Neural cell (in vitro differentiated cells): ENCODE measurements at regions not wholly inside any gene's neighbourhood (a gene's known extent, or its start where the extent isn't known, plus 50 kb on each side); places are given as distances from the start of the nearest gene placed in this dataset.
"Not testable (repeated sequence)": the region's sequence is repeated elsewhere in the genome, so short reads cannot be mapped to it uniquely, and the experiment has no call there.

Experiments
- H2AFZ ChIP-seq: fragments of 200-600, 300-800 bp; sonication (generic), shearing (Covaris generic); 2 replicates; pipeline ENCODE4 v1.6.0; 2014; ENCODE audit warnings: low read depth, mild to moderate bottlenecking, antibody characterized with exemption, low read length, moderate library complexity
- H3F3A ChIP-seq: fragments of 200-600 bp; shearing (Covaris generic); 2 replicates; pipeline ENCODE4 v1.6.1; 2016; ENCODE audit warnings: mild to moderate bottlenecking, moderate library complexity, mixed read lengths, antibody characterized with exemption, low read length; ENCODE audit not compliant: insufficient read depth, poor library complexity, severe bottlenecking
- H3K27ac ChIP-seq: fragments of 200-600, 300-800 bp; sonication (generic), shearing (Covaris generic); 2 replicates; pipeline ENCODE4 v1.5.1; 2014; ENCODE audit warnings: mild to moderate bottlenecking, low read length, moderate library complexity
- H3K27me3 ChIP-seq: fragments of 300-800, 200-600 bp; sonication (generic), shearing (Covaris generic); 2 replicates; pipeline ENCODE4 v1.6.0; 2014; ENCODE audit warnings: mild to moderate bottlenecking, low read depth, low read length, moderate library complexity; ENCODE audit not compliant: insufficient read depth
- H3K36me3 ChIP-seq: fragments of 300-800, 200-600 bp; sonication (generic), shearing (Covaris generic); 2 replicates; pipeline ENCODE4 v1.5.1; 2014; ENCODE audit warnings: mild to moderate bottlenecking, antibody characterized with exemption, low read length, moderate library complexity; ENCODE audit not compliant: insufficient read depth
- H3K4me2 ChIP-seq: fragments of 300-800, 200-600 bp; sonication (generic), shearing (Covaris generic); 2 replicates; pipeline ENCODE4 v1.6.0; 2014; ENCODE audit warnings: mild to moderate bottlenecking, low read length
- H3K4me3 ChIP-seq: fragments of 300-800, 200-600 bp; sonication (generic), shearing (Covaris generic); 2 replicates; pipeline ENCODE4 v1.5.1; 2014; ENCODE audit warnings: mild to moderate bottlenecking, low read length, moderate library complexity
- H3K79me2 ChIP-seq: fragments of 200-600 bp; shearing (Covaris generic); replicated peaks from 2 replicates; pipeline ENCODE4 v1.6.0; 2014; ENCODE audit warnings: mild to moderate bottlenecking, low read length, moderate library complexity; ENCODE audit not compliant: insufficient read depth
- H3K9ac ChIP-seq: fragments of 300-800, 200-600 bp; sonication (generic), shearing (Covaris generic); 2 replicates; pipeline ENCODE4 v1.6.1; 2016; ENCODE audit warnings: mild to moderate bottlenecking, low read length, mixed read lengths
- H3K9me2 ChIP-seq: fragments of 200-600 bp; shearing (Covaris generic); 2 replicates; pipeline ENCODE4 v1.6.1; 2016; ENCODE audit warnings: mild to moderate bottlenecking, low read length, mixed read lengths; ENCODE audit not compliant: insufficient read depth
- H3K9me3 ChIP-seq: fragments of 200-600, 300-800 bp; sonication (generic), shearing (Covaris generic); 2 replicates; pipeline ENCODE4 v1.6.1; 2016; ENCODE audit warnings: mild to moderate bottlenecking, mixed run types, low read length, moderate library complexity, mixed read lengths
- H4K20me1 ChIP-seq: fragments of 200-600 bp; shearing (Covaris generic); 2 replicates; pipeline ENCODE4 v1.6.1; 2016; ENCODE audit warnings: mild to moderate bottlenecking, mixed run types; ENCODE audit not compliant: insufficient read depth
- EP300 ChIP-seq: fragments of 450-650 bp; conservative IDR thresholded peaks from 2 replicates; pipeline ENCODE4 v1.6.1; 2014; ENCODE audit warnings: antibody characterized with exemption, mild to moderate bottlenecking, moderate library complexity; ENCODE audit not compliant: poor library complexity, severe bottlenecking
- EZH2 ChIP-seq: fragments of 200-600, 300-800 bp; shearing (Covaris generic), sonication (generic); IDR thresholded peaks from 2 replicates; pipeline ENCODE4 v1.6.1; 2014; ENCODE audit warnings: antibody characterized with exemption, low read length, borderline replicate concordance, mild to moderate bottlenecking; ENCODE audit not compliant: insufficient read depth, poor library complexity, severe bottlenecking
- MXI1 ChIP-seq: fragments of 450-650 bp; conservative IDR thresholded peaks from 2 replicates; pipeline ENCODE4 v1.6.1; 2014; ENCODE audit warnings: antibody characterized with exemption, mild to moderate bottlenecking; ENCODE audit not compliant: poor library complexity, severe bottlenecking
- POLR2AphosphoS5 ChIP-seq: IDR thresholded peaks from 2 replicates; pipeline ENCODE4 v1.6.1; 2012
- RAD21 ChIP-seq: fragments of 450-650 bp; conservative IDR thresholded peaks from 2 replicates; pipeline ENCODE4 v1.6.1; 2014; ENCODE audit warnings: antibody characterized with exemption, mild to moderate bottlenecking, moderate library complexity
- REST ChIP-seq: IDR thresholded peaks from 2 replicates; pipeline ENCODE4 v1.6.1; 2012; ENCODE audit warnings: borderline replicate concordance
- SMC3 ChIP-seq: fragments of 450-650 bp; conservative IDR thresholded peaks from 2 replicates; pipeline ENCODE4 v1.6.1; 2014; ENCODE audit warnings: antibody characterized with exemption, mild to moderate bottlenecking, moderate library complexity; ENCODE audit not compliant: poor library complexity
- TAF1 ChIP-seq: IDR thresholded peaks from 2 replicates; pipeline ENCODE4 v1.6.1; 2012; ENCODE audit warnings: low read depth
- TF ChIP-seq, protein P1 (sequence below): fragments of 450-650 bp; IDR thresholded peaks from 2 replicates; pipeline ENCODE4 v1.5.1; 2014; ENCODE audit warnings: antibody characterized with exemption, mild to moderate bottlenecking, moderate library complexity; ENCODE audit not compliant: poor library complexity, severe bottlenecking

DNA sequence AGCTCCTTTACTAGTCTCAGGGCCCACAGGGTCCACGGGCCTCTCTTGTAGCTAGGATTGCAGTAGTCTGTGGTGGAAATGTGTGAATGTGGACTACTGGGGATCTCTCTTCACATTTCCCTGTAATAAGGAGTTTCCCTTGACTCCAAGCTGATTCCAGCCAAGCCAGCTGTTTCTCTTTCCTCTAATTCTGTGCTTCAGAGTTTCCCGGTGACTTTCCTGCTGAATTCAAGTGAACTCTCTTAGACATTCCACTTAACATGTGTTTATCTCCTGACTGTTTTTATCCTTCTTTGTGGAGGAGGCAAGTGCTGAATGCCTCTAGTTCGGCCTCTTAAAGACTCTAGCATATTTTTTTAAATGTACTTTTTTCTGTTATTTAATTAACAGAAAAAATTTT lies 354.0 kb upstream of the RGS18 start:
- Histone ChIP-seq H3K27me3 (no peaks in the 10 kb centered on the region), H3K9me3 (no peaks in the 10 kb centered on the region), H3K4me2 (no peak overlapping the region), H3F3A (no peaks in the 10 kb centered on the region), H3K79me2 (no peaks in the 10 kb centered on the region), H3K9me2 (no peaks in the 10 kb centered on the region), H4K20me1 (no peaks in the 10 kb centered on the region), H3K4me3 (no peak overlapping the region), H2AFZ (no peak overlapping the region), H3K36me3 (no peaks in the 10 kb centered on the region), H3K9ac (no peak overlapping the region), H3K27ac (no peak overlapping the region)
- TF ChIP-seq EP300 (no peak), SMC3 (no peak), MXI1 (no peak), TAF1 (no peak), POLR2AphosphoS5 (no peak), REST (no peak), RAD21 (no peak), EZH2 (no peak)
- TF ChIP-seq, protein P1, sequence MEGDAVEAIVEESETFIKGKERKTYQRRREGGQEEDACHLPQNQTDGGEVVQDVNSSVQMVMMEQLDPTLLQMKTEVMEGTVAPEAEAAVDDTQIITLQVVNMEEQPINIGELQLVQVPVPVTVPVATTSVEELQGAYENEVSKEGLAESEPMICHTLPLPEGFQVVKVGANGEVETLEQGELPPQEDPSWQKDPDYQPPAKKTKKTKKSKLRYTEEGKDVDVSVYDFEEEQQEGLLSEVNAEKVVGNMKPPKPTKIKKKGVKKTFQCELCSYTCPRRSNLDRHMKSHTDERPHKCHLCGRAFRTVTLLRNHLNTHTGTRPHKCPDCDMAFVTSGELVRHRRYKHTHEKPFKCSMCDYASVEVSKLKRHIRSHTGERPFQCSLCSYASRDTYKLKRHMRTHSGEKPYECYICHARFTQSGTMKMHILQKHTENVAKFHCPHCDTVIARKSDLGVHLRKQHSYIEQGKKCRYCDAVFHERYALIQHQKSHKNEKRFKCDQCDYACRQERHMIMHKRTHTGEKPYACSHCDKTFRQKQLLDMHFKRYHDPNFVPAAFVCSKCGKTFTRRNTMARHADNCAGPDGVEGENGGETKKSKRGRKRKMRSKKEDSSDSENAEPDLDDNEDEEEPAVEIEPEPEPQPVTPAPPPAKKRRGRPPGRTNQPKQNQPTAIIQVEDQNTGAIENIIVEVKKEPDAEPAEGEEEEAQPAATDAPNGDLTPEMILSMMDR, result no peak

DNA sequence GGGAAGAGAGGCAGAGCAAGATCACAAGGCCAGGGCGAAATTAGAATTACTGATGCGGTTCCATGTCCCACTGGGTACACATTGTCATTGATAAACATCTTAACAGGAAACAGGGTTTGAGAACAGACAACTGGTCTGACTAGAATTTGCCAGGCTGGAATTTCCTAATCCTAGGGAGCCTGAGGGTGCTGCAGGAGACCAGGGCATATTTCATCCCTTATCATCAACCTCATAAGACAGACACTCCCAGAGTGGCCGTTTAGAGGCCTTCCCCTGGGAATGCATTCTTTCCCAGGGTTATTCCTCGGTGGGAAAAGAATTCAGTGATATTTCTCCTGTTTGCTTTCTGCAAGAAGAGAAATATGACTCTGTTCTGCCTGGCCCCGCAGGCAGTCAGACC lies 344.7 kb upstream of the RGS18 start:
- not testable (repeated sequence) for H3K9me3 ChIP-seq, H4K20me1 ChIP-seq, H3K4me2 ChIP-seq

DNA sequence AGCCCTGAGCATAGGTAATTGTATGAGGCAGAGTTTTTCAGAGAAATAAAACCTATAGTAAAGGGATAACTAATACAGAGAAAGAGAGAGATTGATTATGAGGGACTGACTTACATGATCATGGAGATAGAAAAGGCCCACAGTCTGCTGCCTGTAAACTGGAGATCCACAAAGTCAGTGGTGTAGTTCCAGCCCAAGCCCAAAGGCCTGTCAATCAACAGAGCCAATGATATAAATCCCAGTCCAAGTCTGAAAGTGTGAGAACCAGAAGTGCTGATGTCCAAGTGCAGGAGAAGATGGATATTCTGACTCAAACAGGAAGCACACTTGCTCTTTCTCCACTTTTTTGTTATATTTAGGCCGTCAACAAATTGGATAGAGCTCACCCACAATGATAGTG lies 340.1 kb upstream of the RGS18 start:
- no peak for TF ChIP-seq TAF1
- TF ChIP-seq RAD21, result no peak
- TF ChIP-seq, protein P1, result no peak
- TF ChIP-seq SMC3, result no peak
- TF ChIP-seq EZH2, result no peak
- no peak for TF ChIP-seq MXI1
- no peak for TF ChIP-seq REST
- no peak for TF ChIP-seq EP300
- TF ChIP-seq POLR2AphosphoS5, result no peak
- H3K36me3 ChIP-seq, result no peaks in the 10 kb centered on the region
- no peak overlapping the region for H3K9ac ChIP-seq
- H3F3A ChIP-seq, result no peaks in the 10 kb centered on the region
- no peak overlapping the region for H3K27ac ChIP-seq
- no peaks in the 10 kb centered on the region for H3K9me2 ChIP-seq
- no peak overlapping the region for H3K4me2 ChIP-seq
- H3K27me3 ChIP-seq, result no peaks in the 10 kb centered on the region
- no peaks in the 10 kb centered on the region for H4K20me1 ChIP-seq
- H3K9me3 ChIP-seq, result no peaks in the 10 kb centered on the region
- H2AFZ ChIP-seq, result no peak overlapping the region
- no peak overlapping the region for H3K4me3 ChIP-seq
- no peaks in the 10 kb centered on the region for H3K79me2 ChIP-seq

More for the DNA sequence above, 344.7 kb upstream of the RGS18 start:
- not testable (repeated sequence) for H3K79me2 ChIP-seq, H3K9me2 ChIP-seq, H3K36me3 ChIP-seq, H3K27ac ChIP-seq, H2AFZ ChIP-seq, H3F3A ChIP-seq, H3K4me3 ChIP-seq, H3K27me3 ChIP-seq, H3K9ac ChIP-seq
